ENCODE measurements at regions not wholly inside any gene's neighbourhood (a gene's known extent, or its start where the extent isn't known, plus 50 kb on each side); places are given as distances from the start of the nearest gene placed in this dataset.

DNA sequence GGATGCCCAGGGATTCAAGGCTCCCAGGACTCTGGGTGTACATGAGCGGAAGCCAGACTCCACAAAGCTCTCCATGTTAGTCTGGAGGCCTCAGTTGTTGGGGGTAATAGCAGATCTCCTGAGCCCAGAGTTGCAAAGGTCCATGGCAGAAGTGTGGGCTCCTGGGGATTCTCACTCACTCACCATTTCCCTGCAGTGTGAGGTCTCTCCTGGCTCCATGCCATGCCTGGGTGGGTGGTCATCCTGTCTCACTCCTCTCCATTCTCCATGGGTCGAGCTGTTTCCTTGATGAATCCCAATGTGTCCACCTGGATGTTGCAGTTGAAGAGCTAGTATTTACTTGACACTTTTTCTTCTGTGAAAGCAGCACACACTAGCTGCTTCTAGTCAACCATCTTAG, 156.8 kb upstream of the LRRC7 start:
- H4K20me1 ChIP-seq (ENCODE audit: insufficient read depth): no peaks in the 10 kb centered on the region
- H2AFZ ChIP-seq (ENCODE audit: low read depth): no peak overlapping the region
- no peaks in the 10 kb centered on the region for H3K27me3 ChIP-seq (ENCODE audit: insufficient read depth)
- H3K9me2 ChIP-seq: no peaks in the 10 kb centered on the region
- POLR2A ChIA-PET: no interaction called here
- no peaks in the 10 kb centered on the region for H3K79me2 ChIP-seq (ENCODE audit: insufficient read depth)
- H3K4me3 ChIP-seq (ENCODE audit: low read depth in 2 of 2, low read length in 1 of 2): no peak overlapping the region
- DNase-seq: no peak
- H3K4me1 ChIP-seq (ENCODE audit: control insufficient read depth in 1 of 2, insufficient read depth in 2 of 2, low read depth in 1 of 2, low read length in 1 of 2): peaks cover 0 to 8% of the 10 kb centered on the region in 2 experiments; a peak in 1 of 4 replicates
- H3K9ac ChIP-seq: no peak overlapping the region
- no peaks in the 10 kb centered on the region for H3F3A ChIP-seq (replicated peaks; ENCODE audit: insufficient read depth)
- no peaks in the 10 kb centered on the region for H3K9me3 ChIP-seq
- no peaks in the 10 kb centered on the region for H3K36me3 ChIP-seq (replicated peaks in 1 of 2; ENCODE audit: control insufficient read depth in 1 of 2, insufficient read depth in 2 of 2, low read length in 1 of 2)
- no peak overlapping the region for H3K4me2 ChIP-seq
- TF ChIP-seq CHD2 (IDR thresholded peaks at IDR 0.05; ENCODE audit: low read length, partially characterized antibody): no peak
- TF ChIP-seq, protein P1, sequence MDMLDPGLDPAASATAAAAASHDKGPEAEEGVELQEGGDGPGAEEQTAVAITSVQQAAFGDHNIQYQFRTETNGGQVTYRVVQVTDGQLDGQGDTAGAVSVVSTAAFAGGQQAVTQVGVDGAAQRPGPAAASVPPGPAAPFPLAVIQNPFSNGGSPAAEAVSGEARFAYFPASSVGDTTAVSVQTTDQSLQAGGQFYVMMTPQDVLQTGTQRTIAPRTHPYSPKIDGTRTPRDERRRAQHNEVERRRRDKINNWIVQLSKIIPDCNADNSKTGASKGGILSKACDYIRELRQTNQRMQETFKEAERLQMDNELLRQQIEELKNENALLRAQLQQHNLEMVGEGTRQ (IDR thresholded peaks at IDR 0.05; ENCODE audit: borderline replicate concordance, low read depth, low read length): no peak
- TF ChIP-seq NFIC (IDR thresholded peaks at IDR 0.05; ENCODE audit: borderline replicate concordance): no peak
- TF ChIP-seq RFX5 (IDR thresholded peaks at IDR 0.05; ENCODE audit: low read length): no peak
- no peak for TF ChIP-seq MEF2A (IDR thresholded peaks at IDR 0.05; ENCODE audit: borderline replicate concordance, low read depth)
- no peak for TF ChIP-seq CTCF (IDR thresholded peaks at IDR 0.05)
- no peak for TF ChIP-seq ELF1 (IDR thresholded peaks at IDR 0.05)
- TF ChIP-seq ZBTB33 (IDR thresholded peaks at IDR 0.05; ENCODE audit: borderline replicate concordance, low read depth): no peak
- 8% methylated on average over 1 of the region's 2 CpGs for WGBS (ENCODE audit: low lambda C conversion rate)
- CTCF ChIA-PET: no interaction called here
- no peak overlapping the region for H3K27ac ChIP-seq (ENCODE audit: low read depth in 2 of 2, low read length in 1 of 2)

DNA sequence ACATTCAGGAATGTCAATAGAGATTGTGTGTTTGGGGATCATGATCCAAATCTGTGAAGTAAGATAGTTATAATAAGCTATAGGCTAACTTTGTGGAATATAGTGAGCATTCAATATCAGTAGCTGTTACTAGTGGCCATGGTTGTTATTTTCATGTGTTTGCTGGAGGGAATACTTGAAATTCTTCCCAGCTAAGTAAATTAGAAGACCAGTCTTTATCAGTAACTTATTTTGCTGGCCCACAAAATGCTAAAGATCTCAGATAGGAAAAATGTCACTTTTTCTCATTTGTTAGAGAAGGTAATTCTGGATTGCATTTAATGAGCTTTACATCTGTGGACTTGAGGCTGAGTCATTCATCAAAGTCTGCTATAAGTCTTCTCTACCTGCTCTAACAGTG, 156.1 kb upstream of the LRRC7 start:
- no peaks in the 10 kb centered on the region for H3K79me2 ChIP-seq (ENCODE audit: insufficient read depth)
- peaks cover 0 to 8% of the 10 kb centered on the region in 2 experiments; a peak in 1 of 4 replicates for H3K4me1 ChIP-seq (ENCODE audit: control insufficient read depth in 1 of 2, insufficient read depth in 2 of 2, low read depth in 1 of 2, low read length in 1 of 2)
- ChIA-PET POLR2A (no interaction called here), CTCF (interaction anchor here (0.8 kb wide), 1 partner anchor 28 kb away, joined by 3 read pairs; no protein-coding TSS in a partner anchor)
- no peaks in the 10 kb centered on the region for H3K27me3 ChIP-seq (ENCODE audit: insufficient read depth)
- no peak overlapping the region for H3K4me3 ChIP-seq (ENCODE audit: low read depth in 2 of 2, low read length in 1 of 2)
- no peaks in the 10 kb centered on the region for H3K9me3 ChIP-seq
- no peaks in the 10 kb centered on the region for H4K20me1 ChIP-seq (ENCODE audit: insufficient read depth)
- H3F3A ChIP-seq (replicated peaks; ENCODE audit: insufficient read depth): no peaks in the 10 kb centered on the region
- no peak overlapping the region for H3K27ac ChIP-seq (ENCODE audit: low read depth in 2 of 2, low read length in 1 of 2)
- no peak overlapping the region for H2AFZ ChIP-seq (ENCODE audit: low read depth)
- no peak for DNase-seq
- TF ChIP-seq NRF1 (IDR thresholded peaks at IDR 0.05; ENCODE audit: low read depth, low read length) (no peak), RAD21 (IDR thresholded peaks at IDR 0.05; ENCODE audit: low read length) (no peak), POLR2AphosphoS5 (IDR thresholded peaks at IDR 0.05; ENCODE audit: low read depth, low read length) (no peak), JUND (IDR thresholded peaks at IDR 0.05) (no peak), FOSL2 (IDR thresholded peaks at IDR 0.05; ENCODE audit: borderline replicate concordance, low read depth) (no peak), USF1 (IDR thresholded peaks at IDR 0.05; ENCODE audit: borderline replicate concordance, low read depth) (no peak), GATA2 (CRISPR knock-in tag; IDR thresholded peaks at IDR 0.05) (no peak), ELF1 (IDR thresholded peaks at IDR 0.05) (no peak), GABPA (IDR thresholded peaks at IDR 0.05; ENCODE audit: low read depth) (no peak)
- H3K9ac ChIP-seq: no peak overlapping the region
- no peaks in the 10 kb centered on the region for H3K36me3 ChIP-seq (replicated peaks in 1 of 2; ENCODE audit: control insufficient read depth in 1 of 2, insufficient read depth in 2 of 2, low read length in 1 of 2)
- no peaks in the 10 kb centered on the region for H3K9me2 ChIP-seq
- no peak overlapping the region for H3K4me2 ChIP-seq

Measured in SK-N-SH (cell line).